NCI-H128 (cell line): ENCODE measurements at regions not wholly inside any gene's neighbourhood (a gene's known extent, or its start where the extent isn't known, plus 50 kb on each side); places are given as distances from the start of the nearest gene placed in this dataset.

Experiments
- DNase-seq: peaks from one replicate; lab custom pipeline; 2025; ENCODE audit not compliant: unreplicated experiment; lab: John Stamatoyannopoulos, UW

GRCh38 chr2:19748711-19749506 lies 152.9 kb downstream of the TTC32 start:
- no peak for DNase-seq

GRCh38 chr2:19748073-19748375 lies 153.8 kb downstream of the TTC32 start:
- no peak for DNase-seq

GRCh38 chr2:19747310-19748072 lies 154.3 kb downstream of the TTC32 start:
- DNase-seq = no peak

- no peak for DNase-seq
These were observed 155.0 kb downstream of the TTC32 start for GRCh38 chr2:19746611-19747309.

GRCh38 chr2:19746137-19746600 lies 155.6 kb downstream of the TTC32 start:
- DNase-seq = no peak

GRCh38 chr2:19745318-19746136 lies 156.3 kb downstream of the TTC32 start:
- no peak for DNase-seq

GRCh38 chr2:19744456-19745199 lies 157.2 kb downstream of the TTC32 start:
- DNase-seq = no peak

- DNase-seq = no peak
These were observed 158.1 kb downstream of the TTC32 start for GRCh38 chr2:19743641-19744040.

- DNase-seq = no peak
These were observed 158.9 kb downstream of the TTC32 start for GRCh38 chr2:19742872-19743271.

GRCh38 chr2:19739256-19739655 lies 162.5 kb downstream of the TTC32 start:
- no peak for DNase-seq

- no peak for DNase-seq
These were observed 163.1 kb downstream of the TTC32 start for GRCh38 chr2:19738707-19739106.

- no peak for DNase-seq
These were observed 165.5 kb downstream of the TTC32 start for GRCh38 chr2:19736191-19736831.

- DNase-seq = no peak
These were observed 167.8 kb downstream of the TTC32 start for GRCh38 chr2:19733951-19734425.

GRCh38 chr2:19733390-19733789 lies 168.4 kb downstream of the TTC32 start:
- no peak for DNase-seq

GRCh38 chr2:19732255-19732654 lies 169.5 kb downstream of the TTC32 start:
- no peak for DNase-seq

- no peak for DNase-seq
These were observed 170.3 kb downstream of the TTC32 start for GRCh38 chr2:19731515-19731914.

- no peak for DNase-seq
These were observed 170.7 kb downstream of the TTC32 start for GRCh38 chr2:19731037-19731436.

GRCh38 chr2:19728125-19728524 lies 173.7 kb downstream of the TTC32 start:
- DNase-seq = no peak

GRCh38 chr2:19725392-19725791 lies 176.4 kb downstream of the TTC32 start:
- DNase-seq = no peak

- DNase-seq = no peak
These were observed 178.8 kb downstream of the TTC32 start for GRCh38 chr2:19723021-19723420.
